ENCODE measurements at regions not wholly inside any gene's neighbourhood (a gene's known extent, or its start where the extent isn't known, plus 50 kb on each side); places are given as distances from the start of the nearest gene placed in this dataset.

DNA sequence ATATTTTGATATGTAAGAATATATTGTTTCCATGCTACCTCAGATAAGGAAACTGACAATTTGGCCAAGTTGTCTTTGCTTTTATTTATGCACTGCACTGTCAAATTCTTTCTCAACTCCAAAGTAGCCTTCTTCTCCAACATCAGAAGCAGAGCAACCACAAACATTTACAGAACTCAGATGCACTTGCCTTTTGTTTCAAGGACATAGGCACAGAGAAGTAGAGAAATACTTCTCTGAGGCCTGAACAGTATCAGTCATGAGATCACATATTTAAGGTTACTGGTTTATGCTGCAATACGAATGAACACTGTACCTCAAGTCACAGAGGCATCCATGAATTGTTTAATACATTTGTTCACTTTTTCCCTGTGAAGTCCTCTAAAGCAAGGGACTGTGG is 606.1 kb upstream of the SLIT2 start (continued):
- TF ChIP-seq ZNF207 (IDR thresholded peaks at IDR 0.05; ENCODE audit: borderline replicate concordance) (no peak), TCF7 (IDR thresholded peaks at IDR 0.05; ENCODE audit: borderline replicate concordance) (no peak), CEBPB (IDR thresholded peaks at IDR 0.05; ENCODE audit: borderline replicate concordance in 1 of 2, low read depth in 2 of 2, low read length in 2 of 2) (no peak), YY1 (IDR thresholded peaks at IDR 0.05; ENCODE audit: low read depth, low read length) (no peak), SMAD5 (IDR thresholded peaks at IDR 0.05; ENCODE audit: low read depth) (no peak), RELA (IDR thresholded peaks at IDR 0.05; ENCODE audit: borderline replicate concordance, partially characterized antibody) (no peak), NFIC (IDR thresholded peaks at IDR 0.05; ENCODE audit: low read depth, low read length) (no peak), EGR1 (IDR thresholded peaks at IDR 0.05; ENCODE audit: borderline replicate concordance in 1 of 2, low read depth in 2 of 2, low read length in 2 of 2) (no peak), ATF7 (IDR thresholded peaks at IDR 0.05; ENCODE audit: low read depth) (no peak), GATAD2B (conservative IDR thresholded peaks at IDR 0.05; ENCODE audit: low read depth) (no peak)
- TF ChIP-seq, protein P1, sequence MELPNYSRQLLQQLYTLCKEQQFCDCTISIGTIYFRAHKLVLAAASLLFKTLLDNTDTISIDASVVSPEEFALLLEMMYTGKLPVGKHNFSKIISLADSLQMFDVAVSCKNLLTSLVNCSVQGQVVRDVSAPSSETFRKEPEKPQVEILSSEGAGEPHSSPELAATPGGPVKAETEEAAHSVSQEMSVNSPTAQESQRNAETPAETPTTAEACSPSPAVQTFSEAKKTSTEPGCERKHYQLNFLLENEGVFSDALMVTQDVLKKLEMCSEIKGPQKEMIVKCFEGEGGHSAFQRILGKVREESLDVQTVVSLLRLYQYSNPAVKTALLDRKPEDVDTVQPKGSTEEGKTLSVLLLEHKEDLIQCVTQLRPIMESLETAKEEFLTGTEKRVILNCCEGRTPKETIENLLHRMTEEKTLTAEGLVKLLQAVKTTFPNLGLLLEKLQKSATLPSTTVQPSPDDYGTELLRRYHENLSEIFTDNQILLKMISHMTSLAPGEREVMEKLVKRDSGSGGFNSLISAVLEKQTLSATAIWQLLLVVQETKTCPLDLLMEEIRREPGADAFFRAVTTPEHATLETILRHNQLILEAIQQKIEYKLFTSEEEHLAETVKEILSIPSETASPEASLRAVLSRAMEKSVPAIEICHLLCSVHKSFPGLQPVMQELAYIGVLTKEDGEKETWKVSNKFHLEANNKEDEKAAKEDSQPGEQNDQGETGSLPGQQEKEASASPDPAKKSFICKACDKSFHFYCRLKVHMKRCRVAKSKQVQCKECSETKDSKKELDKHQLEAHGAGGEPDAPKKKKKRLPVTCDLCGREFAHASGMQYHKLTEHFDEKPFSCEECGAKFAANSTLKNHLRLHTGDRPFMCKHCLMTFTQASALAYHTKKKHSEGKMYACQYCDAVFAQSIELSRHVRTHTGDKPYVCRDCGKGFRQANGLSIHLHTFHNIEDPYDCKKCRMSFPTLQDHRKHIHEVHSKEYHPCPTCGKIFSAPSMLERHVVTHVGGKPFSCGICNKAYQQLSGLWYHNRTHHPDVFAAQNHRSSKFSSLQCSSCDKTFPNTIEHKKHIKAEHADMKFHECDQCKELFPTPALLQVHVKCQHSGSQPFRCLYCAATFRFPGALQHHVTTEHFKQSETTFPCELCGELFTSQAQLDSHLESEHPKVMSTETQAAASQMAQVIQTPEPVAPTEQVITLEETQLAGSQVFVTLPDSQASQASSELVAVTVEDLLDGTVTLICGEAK (IDR thresholded peaks at IDR 0.05; ENCODE audit: borderline replicate concordance): no peak

DNA sequence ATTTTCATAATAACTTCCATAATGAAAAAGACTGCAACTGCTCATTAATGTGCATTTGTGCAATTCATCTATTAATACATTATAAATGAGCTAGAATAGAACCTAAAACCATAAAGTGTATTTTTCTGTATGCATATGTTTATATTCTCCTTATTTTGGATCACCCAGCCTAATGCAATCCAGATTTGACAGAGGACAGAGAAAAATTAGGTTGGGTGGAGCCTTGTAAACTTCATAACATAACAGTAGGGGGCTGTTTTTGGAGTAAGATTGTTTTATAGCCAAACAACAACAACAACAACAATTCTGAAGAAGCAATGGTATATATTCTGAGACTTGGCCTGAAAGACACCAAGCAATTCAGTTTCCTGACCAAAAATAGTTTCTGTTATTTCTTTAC is 615.3 kb upstream of the SLIT2 start:
- no TSS peak for BruUV-seq (replicated peaks)
- ChIA-PET CTCF (interaction anchor here (0.6 kb wide), 1 partner anchor 1366 kb away, joined by 3 read pairs; no protein-coding TSS in a partner anchor), POLR2A (no interaction called here), SMC1A (ENCODE audit: uncharacterized antibody, unreplicated experiment) (no interaction called here), RAD21 (ENCODE audit: unreplicated experiment) (no interaction called here)
- Histone ChIP-seq H3K4me3 (no peak overlapping the region), H3K27ac (ENCODE audit: control insufficient read depth, insufficient read depth) (no peak overlapping the region), H3K4me2 (ENCODE audit: control insufficient read depth, insufficient read depth) (no peak overlapping the region), H4K20me1 (ENCODE audit: control insufficient read depth, insufficient read depth) (no peaks in the 10 kb centered on the region), H3K79me2 (ENCODE audit: control insufficient read depth, insufficient read depth, low read length) (no peaks in the 10 kb centered on the region), H3K4me1 (ENCODE audit: control insufficient read depth, insufficient read depth, low read length) (no peaks in the 10 kb centered on the region), H3K9ac (ENCODE audit: control insufficient read depth, insufficient read depth, low read length) (no peak overlapping the region), H3K27me3 (replicated peaks in 1 of 2; ENCODE audit: control insufficient read depth in 2 of 2, insufficient read depth in 2 of 2, low read length in 1 of 2) (no peaks in the 10 kb centered on the region), H2AFZ (ENCODE audit: control insufficient read depth, low read depth, low read length) (no peak overlapping the region), H3K9me3 (replicated peaks; ENCODE audit: control insufficient read depth, insufficient read depth, low read length) (no peaks in the 10 kb centered on the region), H3K36me3 (ENCODE audit: control insufficient read depth in 2 of 2, insufficient read depth in 2 of 2, low read length in 1 of 2) (no peaks in the 10 kb centered on the region)
- DNase-seq (ENCODE audit: low read depth, low spot score) (no peak), FAIRE-seq (no peak), ATAC-seq (no peak)
- in situ Hi-C loops (cut with MboI): no loop called here
- TF ChIP-seq, protein P2, sequence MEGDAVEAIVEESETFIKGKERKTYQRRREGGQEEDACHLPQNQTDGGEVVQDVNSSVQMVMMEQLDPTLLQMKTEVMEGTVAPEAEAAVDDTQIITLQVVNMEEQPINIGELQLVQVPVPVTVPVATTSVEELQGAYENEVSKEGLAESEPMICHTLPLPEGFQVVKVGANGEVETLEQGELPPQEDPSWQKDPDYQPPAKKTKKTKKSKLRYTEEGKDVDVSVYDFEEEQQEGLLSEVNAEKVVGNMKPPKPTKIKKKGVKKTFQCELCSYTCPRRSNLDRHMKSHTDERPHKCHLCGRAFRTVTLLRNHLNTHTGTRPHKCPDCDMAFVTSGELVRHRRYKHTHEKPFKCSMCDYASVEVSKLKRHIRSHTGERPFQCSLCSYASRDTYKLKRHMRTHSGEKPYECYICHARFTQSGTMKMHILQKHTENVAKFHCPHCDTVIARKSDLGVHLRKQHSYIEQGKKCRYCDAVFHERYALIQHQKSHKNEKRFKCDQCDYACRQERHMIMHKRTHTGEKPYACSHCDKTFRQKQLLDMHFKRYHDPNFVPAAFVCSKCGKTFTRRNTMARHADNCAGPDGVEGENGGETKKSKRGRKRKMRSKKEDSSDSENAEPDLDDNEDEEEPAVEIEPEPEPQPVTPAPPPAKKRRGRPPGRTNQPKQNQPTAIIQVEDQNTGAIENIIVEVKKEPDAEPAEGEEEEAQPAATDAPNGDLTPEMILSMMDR (IDR thresholded peaks at IDR 0.05 in 2 of 3, conservative IDR thresholded peaks at IDR 0.05 in 1 of 3; ENCODE audit: control insufficient read depth in 2 of 3, extremely low read depth in 1 of 3, insufficient read depth in 1 of 3, low read depth in 3 of 3, low read length in 3 of 3): no peak
- TF ChIP-seq HDAC6 (IDR thresholded peaks at IDR 0.05; ENCODE audit: unreplicated experiment): no peak
- intact Hi-C loops (cut with micrococcal nuclease; ENCODE audit: unreplicated experiment): no loop called here

Data from GM12878 (cell line).